H9 (cell line): ENCODE measurements at regions not wholly inside any gene's neighbourhood (a gene's known extent, or its start where the extent isn't known, plus 50 kb on each side); places are given as distances from the start of the nearest gene placed in this dataset.

Experiments used
- DNase-seq: peaks from one replicate; pipeline ENCODE4 v3.0.0-alpha.2; 2017
- H2AFZ ChIP-seq: one replicate; pipeline ENCODE4 v1.6.1; 2013; ENCODE audit warnings: mild to moderate bottlenecking, low read length, control low read depth, moderate library complexity
- H2AK5ac ChIP-seq: 2 replicates; pipeline ENCODE4 v1.6.1; 2013; ENCODE audit warnings: low read length, control low read depth, mixed read lengths; ENCODE audit not compliant: insufficient read length
- H2BK120ac ChIP-seq: one replicate; pipeline ENCODE4 v1.6.1; 2013; ENCODE audit warnings: low read depth, mild to moderate bottlenecking, low read length, control low read depth, inconsistent platforms; ENCODE audit not compliant: poor library complexity, severe bottlenecking
- H2BK12ac ChIP-seq: 2 replicates; pipeline ENCODE4 v1.6.1; 2013; ENCODE audit warnings: low read length, control low read depth, mixed read lengths, low read depth; ENCODE audit not compliant: insufficient read length
- H2BK15ac ChIP-seq: 2 replicates; pipeline ENCODE4 v1.6.1; 2013; ENCODE audit warnings: low read depth, low read length, control low read depth
- H2BK20ac ChIP-seq: one replicate; pipeline ENCODE4 v1.6.1; 2013; ENCODE audit warnings: low read depth, mild to moderate bottlenecking, low read length, control low read depth, inconsistent platforms; ENCODE audit not compliant: poor library complexity, severe bottlenecking
- H2BK5ac ChIP-seq: 2 replicates; pipeline ENCODE4 v1.6.1; 2013; ENCODE audit warnings: low read length, control low read depth, mixed read lengths; ENCODE audit not compliant: insufficient read length
- H3K14ac ChIP-seq: 2 replicates; pipeline ENCODE4 v1.6.1; 2013; ENCODE audit warnings: low read length, control low read depth; ENCODE audit not compliant: insufficient read depth
- H3K18ac ChIP-seq: 2 replicates; pipeline ENCODE4 v1.6.1; 2013; ENCODE audit warnings: low read depth, mild to moderate bottlenecking, mixed read lengths, low read length, control low read depth; ENCODE audit not compliant: insufficient read length
- H3K23ac ChIP-seq: 2 replicates; pipeline ENCODE4 v1.6.1; 2013; ENCODE audit warnings: low read length, control low read depth, mixed read lengths, low read depth; ENCODE audit not compliant: insufficient read length
- H3K23me2 ChIP-seq: 2 replicates; pipeline ENCODE4 v1.6.1; 2013; ENCODE audit warnings: low read depth, mild to moderate bottlenecking, mixed read lengths, low read length, control low read depth; ENCODE audit not compliant: insufficient read length, poor library complexity, severe bottlenecking
- H3K27ac ChIP-seq: 2 replicates; pipeline ENCODE4 v1.5.1; 2013; ENCODE audit warnings: low read length, control low read depth, mixed read lengths, low read depth; ENCODE audit not compliant: insufficient read length
- H3K27me3 ChIP-seq: 2 replicates; pipeline ENCODE4 v1.6.1; 2013; ENCODE audit warnings: low read length, control low read depth, inconsistent platforms; ENCODE audit not compliant: insufficient read depth
- H3K4ac ChIP-seq: 2 replicates; pipeline ENCODE4 v1.6.1; 2013; ENCODE audit warnings: low read depth, mild to moderate bottlenecking, control low read depth, inconsistent platforms, low read length, moderate library complexity
- H3K4me1 ChIP-seq: 2 replicates; pipeline ENCODE4 v1.6.1; 2013; ENCODE audit warnings: low read length, control low read depth, inconsistent platforms; ENCODE audit not compliant: insufficient read depth
- H3K4me2 ChIP-seq: 2 replicates; pipeline ENCODE4 v1.6.1; 2013; ENCODE audit warnings: low read length, control low read depth, mixed read lengths; ENCODE audit not compliant: insufficient read length, insufficient read depth
- H3K56ac ChIP-seq: 2 replicates; pipeline ENCODE4 v1.6.1; 2013; ENCODE audit warnings: low read depth, mild to moderate bottlenecking, mixed read lengths, low read length, control low read depth; ENCODE audit not compliant: insufficient read length
- H3K79me1 ChIP-seq: 2 replicates; pipeline ENCODE4 v1.6.1; 2013; ENCODE audit warnings: low read depth, mild to moderate bottlenecking, moderate library complexity, low read length, control low read depth, inconsistent platforms; ENCODE audit not compliant: insufficient read depth, poor library complexity, severe bottlenecking
- H3K79me2 ChIP-seq: 2 replicates; pipeline ENCODE4 v1.6.1; 2013; ENCODE audit warnings: low read length, control low read depth, inconsistent platforms; ENCODE audit not compliant: insufficient read depth
- H3K9ac ChIP-seq: 2 replicates; pipeline ENCODE4 v1.6.1; 2013; ENCODE audit warnings: low read length, control low read depth, mixed read lengths; ENCODE audit not compliant: insufficient read length; ENCODE audit errors: extremely low read depth
- H3K9me3 ChIP-seq: one replicate; pipeline ENCODE4 v1.6.1; 2013; ENCODE audit warnings: low read depth, low read length, inconsistent platforms; ENCODE audit not compliant: control insufficient read depth
- H3T11ph ChIP-seq: one replicate; pipeline ENCODE4 v1.6.1; 2013; ENCODE audit warnings: mild to moderate bottlenecking, low read length, control low read depth, inconsistent platforms
- H4K20me1 ChIP-seq: one replicate; pipeline ENCODE4 v1.6.1; 2013; ENCODE audit not compliant: control insufficient read depth, insufficient read length, insufficient read depth
- H4K5ac ChIP-seq: 2 replicates; pipeline ENCODE4 v1.6.1; 2013; ENCODE audit warnings: low read depth, mild to moderate bottlenecking, mixed read lengths, low read length, control low read depth; ENCODE audit not compliant: insufficient read length
- H4K8ac ChIP-seq: replicated peaks from 2 replicates; pipeline ENCODE4 v1.6.1; 2013; ENCODE audit warnings: low read length, control low read depth, mixed read lengths, low read depth; ENCODE audit not compliant: insufficient read length
- H4K91ac ChIP-seq: 2 replicates; pipeline ENCODE4 v1.6.1; 2013; ENCODE audit warnings: low read depth, mild to moderate bottlenecking, moderate library complexity, mixed read lengths, low read length, control low read depth; ENCODE audit not compliant: insufficient read length
- H3K27ac Mint-ChIP-seq, 3 experiments: 2 replicates in 2 of 3; 3 replicates in 1 of 3; pipeline ENCODE4 v1.8.0; 2020 to 2021; ENCODE audit warnings: mixed read lengths in 3 of 3, mild to moderate bottlenecking in 1 of 3, moderate library complexity in 1 of 3
- H3K27me3 Mint-ChIP-seq: 2 replicates; pipeline ENCODE4 v1.8.0; 2021; ENCODE audit warnings: low read depth, mild to moderate bottlenecking, moderate library complexity, mixed read lengths
- H3K36me3 Mint-ChIP-seq, 3 experiments: 2 replicates in 2 of 3; 3 replicates in 1 of 3; pipeline ENCODE4 v1.8.0; 2020 to 2021; ENCODE audit warnings: low read depth in 3 of 3, mixed read lengths in 3 of 3; ENCODE audit not compliant: insufficient read depth in 1 of 3
- H3K4me1 Mint-ChIP-seq, 2 experiments: 2 replicates each; pipeline ENCODE4 v1.8.0; 2020; ENCODE audit warnings: mixed read lengths in 2 of 2
- H3K4me3 Mint-ChIP-seq, 2 experiments: 2 replicates in 1 of 2; 3 replicates in 1 of 2; pipeline ENCODE4 v1.8.0; 2020 to 2021; ENCODE audit warnings: mild to moderate bottlenecking in 2 of 2, mixed read lengths in 2 of 2, moderate library complexity in 1 of 2
- H3K9me3 Mint-ChIP-seq, 2 experiments: 2 replicates in 1 of 2; 3 replicates in 1 of 2; pipeline ENCODE4 v1.8.0; 2020; ENCODE audit warnings: mild to moderate bottlenecking in 2 of 2, mixed read lengths in 2 of 2, moderate library complexity in 1 of 2
- CTCF ChIP-seq: fragments of 200-600 bp; sonication (generic); conservative IDR thresholded peaks from 3 replicates; pipeline ENCODE4 v1.8.0; 2021; ENCODE audit warnings: antibody characterized with exemption, mild to moderate bottlenecking
- WGBS: extraction: QIAGEN DNeasy Blood & Tissue Kit; methylation state at CpG from one replicate; pipeline ENCODE4 v1.1.7; 2013; ENCODE audit warnings: missing lambda C conversion rate, low lambda C conversion rate, mixed read lengths; ENCODE audit not compliant: insufficient read length; ENCODE audit errors: extremely low coverage; 5-methylcytosine and 5-hydroxymethylcytosine counted together

GRCh38 chr2:239824046-239824694 is 201.0 kb downstream of the NDUFA10 start:
- Histone ChIP-seq H3K79me2 (no peaks in the 10 kb centered on the region), H4K5ac (no peak overlapping the region), H3K23me2 (no peaks in the 10 kb centered on the region), H3K27me3 (no peaks in the 10 kb centered on the region), H4K91ac (no peak overlapping the region), H3K23ac (no peak overlapping the region), H4K20me1 (no peaks in the 10 kb centered on the region), H2BK12ac (no peak overlapping the region), H2AFZ (no peak overlapping the region), H3K4me2 (peak overlapping the region; percentile 3), H3K9ac (no peak overlapping the region), H3T11ph (no peak overlapping the region), H3K27ac (no peak overlapping the region), H3K18ac (no peak overlapping the region), H2BK5ac (no peak overlapping the region), H3K4ac (no peak overlapping the region), H3K79me1 (no peaks in the 10 kb centered on the region), H2BK15ac (no peak overlapping the region), H2BK120ac (no peak overlapping the region), H2BK20ac (no peak overlapping the region), H4K8ac (no peak overlapping the region), H3K4me1 (no peaks in the 10 kb centered on the region; the same call in 1 of the 2 replicates), H2AK5ac (no peak overlapping the region), H3K14ac (no peak overlapping the region), H3K9me3 (no peaks in the 10 kb centered on the region), H3K56ac (no peak overlapping the region)
- peak; percentile 84 for DNase-seq
- Mint-ChIP-seq H3K27ac (no peak overlapping the region), H3K4me1 (peaks cover 25 to 27% of the 10 kb centered on the region in 2 experiments), H3K27me3 (peaks cover 24% of the 10 kb centered on the region), H3K4me3 (peak overlapping the region; percentile 24 to 53; a peak in 4 of 5 replicates), H3K9me3 (peaks cover 0 to 3% of the 10 kb centered on the region in 2 experiments; a peak in 2 of 5 replicates), H3K36me3 (no peaks in the 10 kb centered on the region; a peak in 2 of 7 replicates)
- WGBS: no CpG with 5 or more reads among the region's 11 CpGs
- peak; percentile 72; the same call in 2 of the 3 replicates for TF ChIP-seq CTCF
